Dermis blood vessel endothelial cell (primary cell): ENCODE measurements at regions not wholly inside any gene's neighbourhood (a gene's known extent, or its start where the extent isn't known, plus 50 kb on each side); places are given as distances from the start of the nearest gene placed in this dataset.

Source experiments
- DNase-seq: peaks from one replicate; pipeline ENCODE4 v3.0.0; 2010

DNA sequence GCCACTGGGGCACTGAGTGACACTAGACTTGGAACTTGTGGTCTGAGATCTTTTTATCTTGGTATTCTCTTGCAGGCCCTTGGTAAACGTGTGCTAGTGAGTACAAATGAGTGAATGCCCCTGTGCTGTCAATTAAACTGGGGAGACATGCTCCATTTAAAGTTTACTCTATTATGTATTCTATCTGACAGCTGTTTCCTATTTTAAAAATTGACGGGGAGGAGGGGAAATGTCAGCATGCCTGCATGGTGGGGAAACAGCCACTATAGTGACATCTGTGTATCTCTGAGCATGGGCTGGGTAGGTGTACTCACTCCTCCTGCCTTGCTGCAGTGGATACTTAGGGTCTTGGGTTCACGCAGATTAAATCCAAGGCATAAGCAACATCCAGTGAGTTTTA is 59.0 kb upstream of the IKBKE start:
- DNase-seq, result peak; percentile 22

DNA sequence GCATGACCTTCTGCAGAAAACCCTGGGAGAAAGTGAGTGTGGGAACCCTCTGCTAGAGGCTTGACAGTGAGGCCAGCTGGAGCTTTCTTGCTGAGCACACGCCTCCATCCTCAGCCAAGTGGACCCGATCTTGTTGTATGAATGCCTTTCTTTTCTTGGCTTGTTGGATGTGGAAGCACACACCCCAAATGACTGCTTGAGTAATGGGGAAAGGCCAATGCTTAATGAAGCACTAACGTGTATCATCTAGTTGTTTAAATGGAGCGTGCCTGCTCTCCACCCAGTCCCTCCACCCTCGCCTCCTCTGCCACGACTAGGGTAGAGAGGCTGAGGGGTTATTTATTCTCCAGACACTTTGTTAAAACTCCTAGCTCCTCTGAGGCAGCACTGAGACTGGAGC is 54.3 kb upstream of the IKBKE start:
- no peak for DNase-seq

DNA sequence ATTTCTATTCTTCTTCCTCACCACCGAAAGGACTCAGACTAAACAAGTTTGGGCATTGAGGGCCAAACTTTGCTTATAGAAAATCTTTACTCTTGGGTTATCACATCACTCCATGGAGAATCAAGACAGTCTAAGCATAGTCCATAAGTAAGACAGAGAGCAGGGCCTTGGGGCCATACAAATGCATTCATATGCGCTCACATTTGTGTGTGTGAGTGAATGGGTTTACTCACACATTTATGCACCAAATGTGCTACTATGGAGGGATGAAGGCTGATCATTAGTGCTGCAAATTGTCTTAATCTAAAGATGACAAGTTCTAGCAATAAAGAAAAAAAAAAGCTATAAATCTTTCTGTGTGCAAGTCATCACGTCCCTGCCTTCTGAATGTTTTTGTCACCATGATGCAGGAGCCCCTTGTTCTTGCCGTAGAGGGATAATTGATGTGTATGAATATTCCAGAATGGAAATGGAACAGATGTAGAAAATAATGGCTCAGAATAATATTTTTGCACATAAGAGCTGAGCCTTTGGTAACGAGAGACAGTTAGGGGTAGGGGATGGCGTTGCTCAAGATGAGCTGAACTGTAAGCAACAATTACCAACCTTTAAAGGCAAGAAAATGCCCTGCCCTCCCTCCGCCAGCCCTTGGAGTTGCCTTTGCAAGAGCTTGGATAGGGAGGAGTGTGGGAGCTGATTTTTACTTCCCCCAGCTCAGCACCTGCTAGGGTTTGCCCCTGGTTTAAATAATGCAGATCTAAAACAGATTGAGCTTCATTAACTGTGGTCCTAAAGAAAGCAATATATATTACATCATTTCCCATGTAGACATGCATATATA is 52.3 kb upstream of the IKBKE start:
- no peak for DNase-seq

DNA sequence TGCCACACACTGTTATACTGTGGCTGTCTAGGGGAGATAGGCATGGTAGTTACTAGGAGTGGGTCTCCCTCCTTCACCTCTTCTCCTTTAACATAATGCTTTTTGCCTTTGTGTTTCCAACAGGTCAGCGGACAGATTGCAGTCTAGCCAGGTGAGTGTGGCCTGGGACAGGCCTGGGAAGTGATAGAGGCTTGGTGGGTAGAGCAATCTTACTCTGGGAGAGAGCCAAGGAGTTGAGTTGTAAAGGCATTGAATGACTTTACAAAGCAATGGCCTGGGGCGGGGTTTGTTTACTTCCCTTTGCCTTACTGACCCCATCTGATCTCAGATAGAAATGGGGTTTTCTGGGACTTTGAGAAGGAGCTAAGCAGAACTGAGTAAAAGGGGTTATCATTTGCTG is 51.0 kb upstream of the IKBKE start:
- DNase-seq, result no peak

GRCh38 chr1:206419783-206420182 is 50.5 kb upstream of the IKBKE start:
- no peak for DNase-seq

DNA sequence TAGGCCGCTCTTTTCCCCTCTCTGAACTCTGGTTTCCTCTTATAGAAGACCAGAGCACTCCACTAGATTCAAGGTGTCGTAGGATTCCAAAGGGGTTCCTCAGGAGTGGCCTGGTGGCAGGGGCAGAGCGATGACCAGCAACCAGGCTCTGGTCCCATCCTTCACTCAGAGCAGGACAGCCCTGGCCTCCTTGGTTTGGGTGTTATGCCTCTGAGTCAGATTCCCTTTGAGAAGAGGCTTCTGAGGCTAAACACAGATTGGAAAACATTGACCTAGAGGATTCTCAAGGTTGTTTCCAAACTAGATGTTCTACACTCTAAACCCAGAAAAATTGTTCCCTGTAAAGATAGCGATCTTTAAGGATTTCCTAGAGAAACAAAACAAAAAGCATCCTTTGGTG is 49.8 kb upstream of the IKBKE start:
- no peak for DNase-seq
